ENCODE measurements at regions not wholly inside any gene's neighbourhood (a gene's known extent, or its start where the extent isn't known, plus 50 kb on each side); places are given as distances from the start of the nearest gene placed in this dataset.
"Not testable (repeated sequence)": the region's sequence is repeated elsewhere in the genome, so short reads cannot be mapped to it uniquely, and the experiment has no call there.

- no peak for DNase-seq
Observed at GRCh38 chr10:130263289-130263688, 127.1 kb downstream of the GLRX3 start.

GRCh38 chr10:130265542-130265941, 129.4 kb downstream of the GLRX3 start:
- DNase-seq, result no peak

DNA sequence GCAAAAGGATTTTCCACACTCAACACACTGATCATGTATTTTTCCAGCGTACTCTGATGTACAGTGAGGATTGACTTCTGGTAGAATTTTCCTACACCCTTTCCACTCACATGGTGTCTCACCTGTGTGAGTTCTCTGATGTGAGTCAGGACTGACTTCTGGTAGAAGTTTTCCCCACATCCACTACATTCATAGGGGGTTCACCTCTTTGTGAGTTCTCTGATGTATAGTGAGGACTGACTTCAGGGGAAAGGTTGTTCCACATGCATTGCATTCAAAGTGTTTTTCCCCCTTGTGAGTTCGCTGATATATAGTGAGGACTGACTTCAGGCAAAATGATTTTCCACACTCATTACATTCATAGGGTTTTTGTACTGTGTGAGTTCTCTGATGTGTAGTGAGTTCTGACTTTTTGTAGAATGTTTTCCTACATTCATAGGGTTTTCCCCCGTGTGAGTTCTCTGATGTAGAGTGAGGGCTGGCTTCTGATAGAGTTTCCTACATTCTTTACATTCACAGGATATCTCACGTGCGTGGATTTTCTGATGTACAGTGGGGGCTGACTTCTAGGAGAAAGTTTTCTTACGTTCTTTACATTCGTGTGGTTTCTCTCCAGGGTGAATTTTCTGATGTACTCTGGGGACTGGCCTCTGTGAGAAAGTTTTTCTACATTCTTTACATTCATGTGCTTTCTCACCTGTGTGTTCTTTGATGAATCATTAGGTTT, 146.5 kb downstream of the GLRX3 start:
- no peak for DNase-seq

GRCh38 chr10:130283219-130283545, 147.0 kb downstream of the GLRX3 start:
- no peak for DNase-seq

DNA sequence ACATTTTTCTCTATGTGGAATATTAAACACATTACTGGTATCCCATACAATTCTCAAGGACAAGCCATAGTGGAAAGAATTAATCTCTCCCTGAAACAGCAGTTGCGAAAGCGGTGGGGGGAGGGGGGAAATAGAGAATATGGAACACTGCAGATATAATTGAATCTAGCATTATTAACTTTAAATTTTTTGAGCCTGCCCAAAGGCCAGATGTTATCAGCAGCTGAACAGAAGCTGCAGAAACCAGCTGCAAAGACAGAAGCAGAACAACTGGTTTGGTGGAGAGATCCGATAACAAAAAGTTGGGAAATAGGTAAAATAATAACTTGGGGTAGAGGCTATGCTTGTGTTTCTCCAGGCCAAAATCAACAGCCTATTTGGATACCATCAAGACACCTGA, 159.6 kb downstream of the GLRX3 start:
- not testable (repeated sequence) for DNase-seq

DNA sequence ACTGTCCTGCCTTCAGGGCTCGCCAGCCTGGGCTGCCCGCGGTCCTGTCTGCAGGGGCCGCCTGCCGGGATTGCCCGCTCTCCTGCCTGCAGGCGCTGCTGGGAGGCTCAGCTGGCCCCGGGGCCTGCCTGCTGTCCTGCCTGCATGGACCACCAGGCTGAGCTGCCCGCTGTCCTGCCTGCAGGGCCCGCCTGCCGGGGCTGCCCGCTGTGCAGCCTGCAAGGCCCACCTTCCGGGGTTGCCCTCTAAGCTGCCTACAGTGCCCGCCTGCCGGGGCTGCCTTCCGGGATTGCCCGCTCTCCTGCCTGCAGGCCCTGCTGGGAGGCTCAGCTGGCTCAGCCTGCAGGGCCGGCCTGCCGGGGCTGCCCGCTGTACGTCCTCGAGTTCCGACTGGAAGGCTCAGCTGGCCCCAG, 164.4 kb downstream of the GLRX3 start:
- DNase-seq, result no peak

GRCh38 chr10:130301021-130301892, 165.1 kb downstream of the GLRX3 start:
- no peak for DNase-seq

DNA sequence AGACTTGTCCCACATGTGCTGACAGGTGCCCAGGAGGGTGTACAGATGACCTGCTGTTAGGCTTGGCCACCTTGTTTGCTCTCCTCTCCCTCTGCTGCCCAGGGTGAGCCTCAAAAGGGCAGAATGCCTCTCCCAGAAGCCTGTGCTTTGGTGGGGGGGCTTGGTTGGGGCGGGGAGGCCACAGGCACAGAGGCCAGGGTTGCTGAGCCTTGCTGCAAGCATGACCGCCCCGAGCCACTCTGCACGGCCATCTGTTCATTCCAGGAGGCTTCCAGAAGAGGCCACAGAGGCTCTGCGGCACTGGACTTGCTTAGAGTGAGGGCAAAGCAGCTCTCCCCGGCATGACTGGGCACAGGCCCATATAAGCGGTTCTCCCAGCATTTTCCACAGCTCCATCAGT, 190.8 kb downstream of the GLRX3 start:
- no peak for DNase-seq

DNA sequence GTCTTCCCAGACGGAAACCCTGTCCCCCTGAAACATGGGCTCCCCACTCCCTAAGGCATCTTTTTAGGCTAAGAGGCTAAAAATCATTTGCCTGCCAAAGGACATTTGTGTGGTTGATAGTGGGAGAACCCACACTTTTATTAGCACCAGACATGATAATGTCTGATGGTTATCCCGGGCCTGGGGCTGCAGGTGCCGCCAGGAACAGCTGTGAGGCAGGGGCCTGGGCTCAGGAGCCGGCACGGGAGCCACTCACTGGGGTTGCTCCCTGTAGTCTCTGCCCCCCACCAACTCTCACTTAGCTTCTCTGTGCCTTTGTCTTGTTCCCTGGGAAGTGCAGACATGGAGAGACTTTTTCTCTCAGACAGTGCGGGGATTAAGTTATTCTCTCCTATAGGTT, 193.6 kb downstream of the GLRX3 start:
- no peak for DNase-seq

- DNase-seq, result no peak
Observed at GRCh38 chr10:130333185-130333584, 197.0 kb downstream of the GLRX3 start.

- DNase-seq, result no peak
Observed at GRCh38 chr10:130335336-130335735, 199.1 kb downstream of the GLRX3 start.

DNA sequence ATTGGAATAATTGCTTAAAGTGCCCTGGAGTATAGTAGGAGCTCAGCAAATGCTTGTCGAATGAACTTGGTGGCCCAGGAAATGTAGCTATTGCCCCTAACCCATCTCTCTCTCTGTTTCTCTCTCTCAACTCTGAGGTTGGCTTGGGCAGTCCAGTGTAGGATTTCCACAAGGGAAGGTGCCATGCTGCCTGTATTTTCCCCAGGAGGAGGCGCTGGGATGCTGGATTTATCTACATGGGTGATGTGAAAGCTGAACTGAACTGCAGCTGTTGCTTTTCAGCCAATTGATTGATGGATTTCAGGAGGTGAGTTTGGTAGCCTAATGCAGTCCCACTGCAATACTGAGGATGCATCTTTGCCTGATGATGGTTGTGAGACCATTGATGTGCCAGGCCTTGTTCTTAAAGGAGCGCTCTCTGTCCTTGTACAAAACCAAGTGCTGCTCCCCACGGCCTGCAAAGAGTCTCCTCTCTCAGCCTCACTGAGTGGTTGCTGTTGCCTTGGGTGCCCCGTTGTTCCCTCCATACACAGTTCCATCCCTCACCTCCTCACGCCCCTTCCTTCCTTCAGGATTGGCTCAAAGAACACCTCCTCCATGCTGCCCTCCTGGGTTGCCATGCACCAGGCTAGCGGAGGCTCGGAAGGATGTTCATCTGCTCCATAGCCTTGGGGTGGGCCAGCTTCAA, 200.6 kb downstream of the GLRX3 start:
- no peak for DNase-seq

DNA sequence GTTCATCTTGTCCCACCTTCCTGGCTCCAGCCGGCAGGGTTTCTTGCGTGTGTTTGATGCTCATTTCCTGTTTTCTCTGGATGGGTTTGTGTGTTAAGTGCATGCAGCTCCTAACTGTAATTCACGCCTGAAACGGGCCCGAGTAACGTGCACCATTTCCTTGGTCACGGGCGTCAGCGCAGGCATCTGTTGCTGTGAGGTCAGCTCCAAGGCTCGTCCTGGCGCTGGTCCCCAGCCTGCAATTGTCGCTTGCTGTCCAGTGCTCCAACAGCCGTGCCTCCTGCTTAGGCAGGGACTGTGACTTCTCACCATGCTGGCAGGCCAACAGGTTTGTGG, 201.1 kb downstream of the GLRX3 start:
- no peak for DNase-seq

GRCh38 chr10:130337696-130338635, 201.8 kb downstream of the GLRX3 start:
- DNase-seq, result no peak

- DNase-seq, result no peak
Observed at GRCh38 chr10:130338636-130339024, 202.4 kb downstream of the GLRX3 start.

DNA sequence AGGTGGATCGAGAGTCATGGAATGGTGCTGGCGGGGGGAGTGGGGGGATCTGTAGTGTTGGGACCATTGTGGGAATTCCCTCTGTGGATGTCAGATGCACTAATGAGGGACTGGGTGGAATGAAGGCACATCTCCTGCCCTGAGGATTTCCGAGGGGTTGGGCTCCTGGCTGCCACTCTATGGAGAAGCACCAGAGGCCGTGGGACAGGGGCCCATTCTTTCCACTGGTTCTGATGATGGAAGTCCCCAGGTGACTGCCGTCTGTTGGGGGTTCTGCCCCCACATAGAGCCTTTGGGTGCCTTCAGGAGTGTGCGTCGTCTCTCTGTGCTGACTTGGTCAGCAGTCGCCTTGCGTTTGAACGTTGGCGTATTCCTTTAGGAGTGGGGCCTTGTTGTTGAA, 202.9 kb downstream of the GLRX3 start:
- no peak for DNase-seq

DNA sequence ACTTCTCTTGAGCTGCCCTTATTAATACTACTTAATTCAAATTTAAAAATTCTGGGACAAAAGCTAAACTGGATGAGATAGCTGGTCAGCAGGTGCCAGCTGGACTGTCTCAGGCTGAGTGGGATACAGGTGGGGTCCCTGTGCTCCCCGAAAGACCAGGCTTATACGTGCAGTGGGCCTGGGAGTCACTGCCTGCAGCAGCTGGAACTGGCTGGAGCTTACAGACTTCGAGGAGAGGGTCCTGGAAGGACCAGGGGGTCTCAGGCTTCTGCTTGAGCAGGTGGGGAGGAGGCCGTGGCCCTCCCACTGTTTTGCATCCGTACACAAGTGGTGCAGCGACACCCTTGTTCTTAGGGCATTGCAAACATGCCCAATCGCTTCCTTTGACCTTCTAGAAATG, 203.7 kb downstream of the GLRX3 start:
- DNase-seq, result no peak

- DNase-seq, result no peak
Observed at GRCh38 chr10:130340816-130341215, 204.6 kb downstream of the GLRX3 start.

- DNase-seq, result no peak
Observed at GRCh38 chr10:130341356-130341755, 205.2 kb downstream of the GLRX3 start.

DNA sequence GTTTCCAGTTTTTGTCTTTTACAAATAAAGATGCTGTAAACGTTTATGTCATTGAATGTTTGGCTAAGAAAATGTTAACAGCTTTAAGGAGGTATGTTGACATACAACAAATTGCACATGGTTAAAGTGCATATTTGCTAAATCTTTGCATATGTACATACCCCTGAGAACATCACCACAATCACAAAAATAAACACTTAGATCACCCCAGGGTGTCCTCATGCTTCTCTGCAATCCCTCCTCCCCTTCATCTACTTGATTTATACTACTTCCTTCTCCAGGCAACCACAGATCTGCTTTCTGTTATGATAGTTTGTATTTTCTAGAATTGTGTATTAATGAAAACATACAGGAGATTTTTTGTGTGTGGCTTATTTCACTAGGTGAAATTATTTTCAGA, 209.5 kb downstream of the GLRX3 start:
- DNase-seq, result no peak

- DNase-seq, result no peak
Observed at GRCh38 chr10:130350996-130351395, 214.8 kb downstream of the GLRX3 start.

GRCh38 chr10:130351466-130352290, 215.5 kb downstream of the GLRX3 start:
- DNase-seq, result no peak
